ENCODE measurements at regions not wholly inside any gene's neighbourhood (a gene's known extent, or its start where the extent isn't known, plus 50 kb on each side); places are given as distances from the start of the nearest gene placed in this dataset.
A peak's percentile ranks its signal among the peaks of the same experiment; 100 is the strongest.

GRCh38 chr12:81872400-81872799 lies 113.2 kb upstream of the PPFIA2 start:
- Histone ChIP-seq H3K4me3 (ENCODE audit: control insufficient read depth in 2 of 3, extremely low read depth in 1 of 3, insufficient read depth in 2 of 3, low read depth in 1 of 3, low read length in 3 of 3) (no peak overlapping the region), H4K20me1 (ENCODE audit: control insufficient read depth, extremely low read depth, insufficient read depth, low read length) (no peaks in the 10 kb centered on the region), H3K79me2 (ENCODE audit: control insufficient read depth, insufficient read depth, low read length) (no peaks in the 10 kb centered on the region), H3K4me1 (ENCODE audit: control insufficient read depth, extremely low read depth, insufficient read depth, low read length) (no peaks in the 10 kb centered on the region), H3K9me1 (ENCODE audit: control insufficient read depth, extremely low read depth, insufficient read depth, low read length) (no peaks in the 10 kb centered on the region), H3K36me3 (ENCODE audit: control insufficient read depth in 2 of 2, extremely low read depth in 1 of 2, insufficient read depth in 2 of 2, low read length in 2 of 2) (no peaks in the 10 kb centered on the region), H3K27ac (ENCODE audit: control insufficient read depth, insufficient read depth, low read length) (no peak overlapping the region), H3K27me3 (ENCODE audit: control insufficient read depth, extremely low read depth, insufficient read depth, low read length) (no peaks in the 10 kb centered on the region), H3K4me2 (ENCODE audit: control insufficient read depth, extremely low read depth, insufficient read depth, low read depth, low read length) (no peak overlapping the region), H3K9ac (ENCODE audit: control insufficient read depth, extremely low read depth, insufficient read depth, low read length) (no peak overlapping the region), H2AFZ (ENCODE audit: control insufficient read depth, low read length) (no peak overlapping the region), H3K9me3 (ENCODE audit: control insufficient read depth, low read depth, low read length) (no peaks in the 10 kb centered on the region)
- dilution Hi-C loops (cut with MboI; ENCODE audit: extremely low pct_ligation_motif_present, low sequenced_read_pairs) = no loop called here
- DNase-seq (ENCODE audit: low read depth, low spot score) (no peak), FAIRE-seq (no peak)
- no peak for TF ChIP-seq CTCF (optimal IDR thresholded peaks at IDR 0.05 in 1 of 3, IDR thresholded peaks at IDR 0.05 in 1 of 3, conservative IDR thresholded peaks at IDR 0.05 in 1 of 3; ENCODE audit: extremely low read depth in 1 of 3, insufficient read depth in 2 of 3, low read length in 3 of 3)
- TF ChIP-seq EZH2 (IDR thresholded peaks at IDR 0.05; ENCODE audit: low read length) = no peak

- H3K27ac ChIP-seq (ENCODE audit: control insufficient read depth, insufficient read depth, low read length) = no peak overlapping the region
- no peaks in the 10 kb centered on the region for H3K79me2 ChIP-seq (ENCODE audit: control insufficient read depth, insufficient read depth, low read length)
- no peaks in the 10 kb centered on the region for H3K36me3 ChIP-seq (ENCODE audit: control insufficient read depth in 2 of 2, extremely low read depth in 1 of 2, insufficient read depth in 2 of 2, low read length in 2 of 2)
- no peaks in the 10 kb centered on the region for H4K20me1 ChIP-seq (ENCODE audit: control insufficient read depth, extremely low read depth, insufficient read depth, low read length)
- H3K4me1 ChIP-seq (ENCODE audit: control insufficient read depth, extremely low read depth, insufficient read depth, low read length) = no peaks in the 10 kb centered on the region
- no peak overlapping the region for H2AFZ ChIP-seq (ENCODE audit: control insufficient read depth, low read length)
- no peak for TF ChIP-seq CTCF (optimal IDR thresholded peaks at IDR 0.05 in 1 of 3, IDR thresholded peaks at IDR 0.05 in 1 of 3, conservative IDR thresholded peaks at IDR 0.05 in 1 of 3; ENCODE audit: extremely low read depth in 1 of 3, insufficient read depth in 2 of 3, low read length in 3 of 3)
- no peak for TF ChIP-seq EZH2 (IDR thresholded peaks at IDR 0.05; ENCODE audit: low read length)
- DNase-seq (ENCODE audit: low read depth, low spot score) = peak; percentile 9
- no peak overlapping the region for H3K4me3 ChIP-seq (ENCODE audit: control insufficient read depth in 2 of 3, extremely low read depth in 1 of 3, insufficient read depth in 2 of 3, low read depth in 1 of 3, low read length in 3 of 3)
- H3K9me3 ChIP-seq (ENCODE audit: control insufficient read depth, low read depth, low read length) = no peaks in the 10 kb centered on the region
- no peaks in the 10 kb centered on the region for H3K27me3 ChIP-seq (ENCODE audit: control insufficient read depth, extremely low read depth, insufficient read depth, low read length)
- FAIRE-seq = peak; percentile 68
- dilution Hi-C loops (cut with MboI; ENCODE audit: extremely low pct_ligation_motif_present, low sequenced_read_pairs) = no loop called here
- H3K4me2 ChIP-seq (ENCODE audit: control insufficient read depth, extremely low read depth, insufficient read depth, low read depth, low read length) = no peak overlapping the region
- no peak overlapping the region for H3K9ac ChIP-seq (ENCODE audit: control insufficient read depth, extremely low read depth, insufficient read depth, low read length)
- H3K9me1 ChIP-seq (ENCODE audit: control insufficient read depth, extremely low read depth, insufficient read depth, low read length) = no peaks in the 10 kb centered on the region
Measured at GRCh38 chr12:81866081-81866480, 106.9 kb upstream of the PPFIA2 start.
